Psoas muscle (tissue), 7 donors: ENCODE measurements at regions not wholly inside any gene's neighbourhood (a gene's known extent, or its start where the extent isn't known, plus 50 kb on each side); places are given as distances from the start of the nearest gene placed in this dataset.

ENCODE experiments used
- ATAC-seq, 4 donors: fragments of 200-7000 bp; cut with Tn5 transposase; one replicate each; pipeline ENCODE4 v1.9.1; 2020; ENCODE audit warnings: moderate library complexity in 3 of 4, mild to moderate bottlenecking in 2 of 4
- DNase-seq, 2 donors: peaks; one replicate each; pipeline ENCODE4 v3.0.0-alpha.2; 2020
- H3K27ac ChIP-seq: fragments of 200-600 bp; one replicate; pipeline ENCODE4 v1.8.0; 2022
- H3K27me3 ChIP-seq, 3 donors: fragments of 200-600 bp in 1 of 3; one replicate each; pipeline versions ENCODE4 v1.6.1 to v1.8.0; 2013 to 2022; ENCODE audit warnings: low read length in 2 of 3, mild to moderate bottlenecking in 2 of 3, moderate library complexity in 1 of 3; ENCODE audit not compliant: insufficient read depth in 3 of 3
- H3K36me3 ChIP-seq, 2 donors: fragments of 200-600 bp in 1 of 2; one replicate each; pipeline versions ENCODE4 v1.6.1 to v1.8.0; 2013 to 2022; ENCODE audit warnings: low read depth in 1 of 2, mild to moderate bottlenecking in 1 of 2, moderate library complexity in 1 of 2; ENCODE audit not compliant: insufficient read depth in 1 of 2
- H3K4me1 ChIP-seq: fragments of 200-600 bp; one replicate; pipeline ENCODE4 v1.8.0; 2022
- H3K4me3 ChIP-seq: fragments of 200-600 bp; one replicate; pipeline ENCODE4 v1.8.0; 2022; ENCODE audit warnings: mild to moderate bottlenecking
- H3K9me3 ChIP-seq: fragments of 200-600 bp; one replicate; pipeline ENCODE4 v1.8.0; 2022
- CTCF ChIP-seq: fragments of 200-600 bp; IDR thresholded peaks from one replicate; pipeline ENCODE4 v1.8.0; 2022; ENCODE audit warnings: antibody characterized with exemption
- WGBS, 3 donors: extraction: QIAGEN DNeasy Blood & Tissue Kit; methylation state at CpG; one replicate each; pipeline versions ENCODE4 v1.1.6 to v1.1.7; 2013; 5-methylcytosine and 5-hydroxymethylcytosine counted together
- intact Hi-C, 2 donors: fragments of 100-400 bp; cut with DNase I; formaldehyde crosslinking; loops; one replicate each; pipeline versions ENCODE4 v1.11.0 to v1.14.2; 2022
- donor health status: healthy with polysubstance abuse.
- donor health status: DM: no; HTN: no; CAD: no; lungs with moderate emphysema.
- donor health status: Bipolar disorder and iron deficiency.
- donor health status: healthy.
- donor health status: DM: yes; HTN: yes; CAD: no.
- donor health status: DM: no; HTN: no; CAD: no.
- donor health status: DM: yes; HTN: yes; CAD: no.

GRCh38 chr6:4653141-4653540 lies 123.1 kb upstream of the CDYL start:
- H3K4me3 ChIP-seq, result no peak overlapping the region
- ATAC-seq, result no peak
- no peak for DNase-seq
- WGBS, 3 donors, result 72 to 85% (median 75%) methylated on average over 3 of the region's 3 CpGs
- no peaks in the 10 kb centered on the region for H3K27me3 ChIP-seq
- TF ChIP-seq CTCF, result no peak
- no peaks in the 10 kb centered on the region for H3K36me3 ChIP-seq
- intact Hi-C loops, result no loop called here
- H3K4me1 ChIP-seq, result no peaks in the 10 kb centered on the region
- no peak overlapping the region for H3K27ac ChIP-seq
- H3K9me3 ChIP-seq, result peaks cover 9% of the 10 kb centered on the region

- Histone ChIP-seq H3K27me3 (no peaks in the 10 kb centered on the region), H3K36me3 (no peaks in the 10 kb centered on the region), H3K4me3 (no peak overlapping the region), H3K4me1 (no peaks in the 10 kb centered on the region), H3K27ac (no peak overlapping the region), H3K9me3 (peaks cover 9% of the 10 kb centered on the region)
- intact Hi-C loops, result no loop called here
- no peak for DNase-seq
- no peak for ATAC-seq
- TF ChIP-seq CTCF, result no peak
- 0 to 95% (median 95%) methylated on average over 1 of the region's 1 CpG for WGBS, 3 donors
These were observed 124.3 kb upstream of the CDYL start for GRCh38 chr6:4651831-4652467.

- intact Hi-C loops, result loop anchor here in 1 of 2 donors (5.0 kb wide), 1 partner anchor 128 kb away; the partner anchor contains the start of gene CDYL
- WGBS, 3 donors, result 63 to 67% (median 66%) methylated on average over 3 of the region's 3 CpGs
- H3K4me1 ChIP-seq, result no peaks in the 10 kb centered on the region
- H3K36me3 ChIP-seq, result no peaks in the 10 kb centered on the region
- DNase-seq, result no peak
- H3K27ac ChIP-seq, result no peak overlapping the region
- peaks cover 9% of the 10 kb centered on the region for H3K9me3 ChIP-seq
- no peak overlapping the region for H3K4me3 ChIP-seq
- no peak for ATAC-seq
- TF ChIP-seq CTCF, result no peak
- no peaks in the 10 kb centered on the region for H3K27me3 ChIP-seq
These were observed 126.5 kb upstream of the CDYL start for GRCh38 chr6:4649728-4650127.

- Histone ChIP-seq H3K9me3 (peaks cover 9% of the 10 kb centered on the region), H3K36me3 (no peaks in the 10 kb centered on the region), H3K27ac (peak overlapping the region; percentile 85), H3K4me1 (no peaks in the 10 kb centered on the region), H3K4me3 (peak overlapping the region; percentile 62), H3K27me3 (no peaks in the 10 kb centered on the region)
- 12 to 21% (median 12%) methylated on average over 22 of the region's 22 CpGs for WGBS, 3 donors
- TF ChIP-seq CTCF, result no peak
- DNase-seq, result peak; percentile 81 to 92
- intact Hi-C loops, result loop anchor here (1.0 to 5.0 kb wide), 2 partner anchors 129 to 130 kb away; partner anchors contain the start of gene CDYL (in 2 of the 2)
- ATAC-seq, result peak; percentile 97 to 99 (median 98)
These were observed 128.5 kb upstream of the CDYL start for GRCh38 chr6:4647414-4648365.
